ENCODE measurements at regions not wholly inside any gene's neighbourhood (a gene's known extent, or its start where the extent isn't known, plus 50 kb on each side); places are given as distances from the start of the nearest gene placed in this dataset.

DNA sequence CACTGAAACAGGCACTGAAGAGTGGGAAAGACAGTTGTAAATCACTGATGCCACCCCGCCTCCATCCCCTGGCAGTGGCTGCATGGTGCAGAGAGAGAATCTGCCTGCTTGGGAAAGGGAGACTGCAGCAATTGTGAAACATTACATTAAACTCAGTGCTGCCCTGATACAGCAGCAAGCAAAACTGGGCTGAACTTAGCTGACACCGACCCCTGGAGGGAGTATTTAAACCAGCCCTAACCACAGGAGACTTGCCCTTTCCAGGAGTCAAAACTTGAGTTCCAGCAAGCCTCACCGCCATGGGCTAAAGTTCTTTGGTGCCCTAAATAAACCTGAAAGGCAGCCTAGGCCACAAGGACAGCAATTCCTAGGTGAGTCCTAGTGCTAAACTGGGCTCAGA, 109.4 kb upstream of the PLPP4 start:
- TF ChIP-seq, protein P1, sequence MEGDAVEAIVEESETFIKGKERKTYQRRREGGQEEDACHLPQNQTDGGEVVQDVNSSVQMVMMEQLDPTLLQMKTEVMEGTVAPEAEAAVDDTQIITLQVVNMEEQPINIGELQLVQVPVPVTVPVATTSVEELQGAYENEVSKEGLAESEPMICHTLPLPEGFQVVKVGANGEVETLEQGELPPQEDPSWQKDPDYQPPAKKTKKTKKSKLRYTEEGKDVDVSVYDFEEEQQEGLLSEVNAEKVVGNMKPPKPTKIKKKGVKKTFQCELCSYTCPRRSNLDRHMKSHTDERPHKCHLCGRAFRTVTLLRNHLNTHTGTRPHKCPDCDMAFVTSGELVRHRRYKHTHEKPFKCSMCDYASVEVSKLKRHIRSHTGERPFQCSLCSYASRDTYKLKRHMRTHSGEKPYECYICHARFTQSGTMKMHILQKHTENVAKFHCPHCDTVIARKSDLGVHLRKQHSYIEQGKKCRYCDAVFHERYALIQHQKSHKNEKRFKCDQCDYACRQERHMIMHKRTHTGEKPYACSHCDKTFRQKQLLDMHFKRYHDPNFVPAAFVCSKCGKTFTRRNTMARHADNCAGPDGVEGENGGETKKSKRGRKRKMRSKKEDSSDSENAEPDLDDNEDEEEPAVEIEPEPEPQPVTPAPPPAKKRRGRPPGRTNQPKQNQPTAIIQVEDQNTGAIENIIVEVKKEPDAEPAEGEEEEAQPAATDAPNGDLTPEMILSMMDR (conservative IDR thresholded peaks at IDR 0.05; ENCODE audit: low read depth, low read length): no peak
- no peak for TF ChIP-seq EZH2 (IDR thresholded peaks at IDR 0.05; ENCODE audit: borderline replicate concordance, low read depth, low read length, poor library complexity, severe bottlenecking)
